ENCODE measurements at regions not wholly inside any gene's neighbourhood (a gene's known extent, or its start where the extent isn't known, plus 50 kb on each side); places are given as distances from the start of the nearest gene placed in this dataset.

- DNase-seq (ENCODE audit: low spot score): no peak
These were observed 87.9 kb upstream of the MAMDC2 start for GRCh38 chr9:69955536-69956355.

GRCh38 chr9:69961843-69962242, 81.8 kb upstream of the MAMDC2 start:
- no peak for DNase-seq (ENCODE audit: low spot score)

- DNase-seq (ENCODE audit: low spot score): no peak
These were observed 79.8 kb upstream of the MAMDC2 start for GRCh38 chr9:69963803-69964202.

DNA sequence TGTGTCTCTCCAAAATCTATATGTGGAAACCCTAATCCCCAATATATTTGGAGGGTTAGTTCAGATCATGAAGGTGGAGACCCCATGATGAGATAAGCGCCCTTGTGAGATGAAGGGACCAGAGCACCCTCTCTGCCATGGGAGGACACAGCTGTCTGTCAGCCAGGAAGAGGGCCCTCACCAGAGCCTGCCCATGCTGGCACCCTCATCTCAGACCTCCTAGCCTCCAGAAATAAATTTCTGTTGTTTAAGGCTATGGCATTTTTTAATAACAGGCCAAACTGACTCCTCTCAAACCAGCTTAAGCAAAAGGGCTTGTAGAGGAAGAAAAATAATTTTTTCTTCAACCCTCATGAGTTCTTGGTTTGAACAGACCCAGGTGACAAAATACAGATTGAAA, 79.2 kb upstream of the MAMDC2 start:
- no peak for DNase-seq (ENCODE audit: low spot score)

- DNase-seq (ENCODE audit: low spot score): no peak
These were observed 78.1 kb upstream of the MAMDC2 start for GRCh38 chr9:69965416-69966145.

DNA sequence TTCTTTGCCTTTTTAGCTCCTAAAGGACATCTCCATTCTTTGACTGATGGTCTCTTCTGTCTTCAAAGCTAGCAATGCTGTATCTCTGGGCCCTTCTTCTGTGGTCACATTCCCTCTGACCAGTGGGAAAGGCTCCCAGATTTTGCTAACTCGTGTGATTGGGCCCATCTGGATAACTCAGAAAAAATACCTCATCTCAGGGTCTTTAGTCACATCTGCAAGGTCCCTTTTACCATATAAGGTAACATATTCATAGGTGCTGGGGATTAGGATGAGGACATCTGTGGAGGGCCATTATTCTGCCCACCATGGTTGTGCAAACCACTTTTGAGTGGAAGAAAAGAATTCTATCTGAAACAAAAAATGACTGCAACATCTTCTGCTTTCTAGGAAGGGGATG, 76.3 kb upstream of the MAMDC2 start:
- DNase-seq (ENCODE audit: low spot score): no peak

DNA sequence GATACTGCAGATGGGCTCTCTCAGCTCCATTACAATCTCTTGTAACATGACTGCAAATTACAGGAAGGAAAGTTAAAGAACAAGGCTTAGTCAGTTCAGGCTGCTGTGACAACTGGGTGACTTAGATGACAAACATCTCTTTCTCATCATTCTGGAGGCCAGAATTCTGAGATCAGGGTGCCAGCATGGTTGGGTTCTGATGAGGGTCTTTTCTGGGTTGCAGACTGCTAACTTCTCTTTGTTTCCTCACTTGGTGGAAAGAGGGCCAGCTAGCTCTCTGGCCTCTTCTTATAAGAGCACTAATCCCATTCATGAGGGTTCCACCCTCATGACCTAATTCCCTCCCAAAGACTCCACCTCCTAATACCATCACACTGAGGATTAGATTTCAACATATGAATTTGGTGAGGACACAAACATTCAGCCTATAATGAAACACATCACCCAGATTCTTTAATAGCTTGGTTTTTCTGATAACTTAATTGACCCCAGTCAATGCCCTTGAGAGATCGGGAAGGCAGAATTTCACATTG, 73.6 kb upstream of the MAMDC2 start:
- no peak for DNase-seq (ENCODE audit: low spot score)

DNA sequence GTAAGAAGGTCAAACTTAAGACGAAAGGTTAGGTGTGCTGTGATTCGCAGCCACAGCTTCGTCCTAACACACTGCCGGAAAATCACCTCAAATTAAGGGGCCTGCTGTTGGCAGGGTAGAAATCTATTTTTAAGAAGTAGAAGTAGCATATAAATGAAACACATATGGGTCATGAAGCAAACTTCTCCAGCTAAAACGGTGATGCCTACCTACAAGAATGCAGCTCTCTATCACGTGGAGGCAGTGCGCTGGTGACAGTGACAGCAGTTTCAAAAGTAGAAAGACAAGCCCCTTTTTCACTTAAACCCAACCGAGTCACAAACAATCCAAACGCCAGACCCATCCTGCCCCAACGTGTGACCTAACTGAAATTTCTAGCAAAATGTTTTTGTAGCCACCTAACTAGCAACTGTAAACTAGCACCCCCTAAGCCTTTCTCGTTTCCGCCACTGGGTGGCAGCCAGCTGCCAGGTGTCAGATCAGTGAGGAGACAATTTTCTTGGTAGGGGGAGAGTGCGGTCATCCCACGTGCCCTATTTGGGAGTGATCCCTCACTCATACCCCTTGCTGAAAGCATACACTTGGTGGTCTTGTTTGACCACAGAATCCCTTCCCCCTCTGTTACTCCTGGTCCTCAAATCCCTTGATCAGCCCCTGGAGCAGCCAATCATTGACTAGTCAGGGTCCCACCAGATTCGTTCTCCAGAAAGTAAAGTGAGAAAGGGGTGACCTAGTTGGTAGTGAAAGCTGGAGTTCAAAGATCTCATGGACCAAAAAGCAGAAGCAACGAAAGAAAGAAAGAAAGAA, 71.8 kb upstream of the MAMDC2 start:
- DNase-seq (ENCODE audit: low spot score): peak; percentile 60

DNA sequence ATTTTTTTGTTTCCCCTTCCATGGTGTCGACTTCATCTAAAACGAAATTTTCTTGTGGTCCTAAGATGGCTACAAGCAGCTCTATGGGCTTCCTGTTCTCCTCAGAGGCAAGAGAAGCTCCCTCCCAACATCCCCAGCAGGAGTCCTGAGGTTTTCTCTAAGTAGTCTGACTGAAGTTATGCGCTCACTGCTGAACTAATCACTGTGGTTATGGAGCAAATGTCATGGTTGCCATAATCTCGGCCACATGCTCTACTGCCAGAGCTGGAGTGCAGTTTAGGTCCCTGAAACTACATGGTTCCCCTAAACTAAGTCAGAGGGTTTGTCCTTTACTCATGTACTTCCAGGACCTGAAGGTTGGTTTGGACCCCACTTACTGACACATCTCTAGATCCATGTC, 68.0 kb upstream of the MAMDC2 start:
- DNase-seq (ENCODE audit: low spot score): no peak

DNA sequence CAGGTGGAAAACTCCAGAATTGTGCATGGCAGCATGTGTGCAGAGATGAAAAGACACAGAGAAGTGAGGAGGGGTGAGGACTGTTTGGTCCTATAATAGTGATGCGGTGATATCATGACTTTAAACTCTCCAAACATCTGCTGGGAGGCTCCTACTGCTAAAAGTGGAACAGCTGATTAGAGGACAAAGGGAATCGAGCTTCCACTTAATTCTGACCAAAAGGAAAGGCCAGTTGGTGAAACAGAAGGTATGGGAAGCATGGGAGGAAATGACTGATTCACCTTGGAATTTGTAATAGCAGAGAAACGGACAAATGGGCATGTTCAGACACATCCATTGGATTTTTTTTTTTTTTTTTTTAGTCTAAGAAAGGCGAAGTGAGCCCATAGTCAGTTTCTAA, 67.5 kb upstream of the MAMDC2 start:
- DNase-seq (ENCODE audit: low spot score): peak; percentile 42

GRCh38 chr9:69980041-69980440, 63.6 kb upstream of the MAMDC2 start:
- no peak for DNase-seq (ENCODE audit: low spot score)

DNA sequence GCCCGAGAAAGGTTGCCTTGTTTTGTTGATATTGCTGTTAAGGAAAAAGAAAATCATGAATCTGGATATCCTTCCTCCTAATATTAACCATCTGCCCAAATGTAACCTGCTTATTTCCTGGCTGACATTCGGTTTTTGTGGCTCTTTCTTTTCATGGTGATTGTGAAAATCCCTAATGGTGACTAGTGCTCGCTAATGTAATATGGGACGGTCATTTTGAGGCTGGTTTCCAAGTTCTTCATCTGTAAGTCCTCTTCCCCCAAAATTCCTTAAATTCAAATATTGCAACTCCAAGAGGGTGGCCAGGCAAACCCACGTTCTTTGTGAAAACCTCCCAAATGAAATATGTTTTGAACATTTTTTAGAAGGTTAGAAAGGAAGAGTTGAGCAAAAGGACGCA, 63.1 kb upstream of the MAMDC2 start:
- no peak for DNase-seq (ENCODE audit: low spot score)

- DNase-seq (ENCODE audit: low spot score): no peak
These were observed 61.8 kb upstream of the MAMDC2 start for GRCh38 chr9:69981686-69982445.

DNA sequence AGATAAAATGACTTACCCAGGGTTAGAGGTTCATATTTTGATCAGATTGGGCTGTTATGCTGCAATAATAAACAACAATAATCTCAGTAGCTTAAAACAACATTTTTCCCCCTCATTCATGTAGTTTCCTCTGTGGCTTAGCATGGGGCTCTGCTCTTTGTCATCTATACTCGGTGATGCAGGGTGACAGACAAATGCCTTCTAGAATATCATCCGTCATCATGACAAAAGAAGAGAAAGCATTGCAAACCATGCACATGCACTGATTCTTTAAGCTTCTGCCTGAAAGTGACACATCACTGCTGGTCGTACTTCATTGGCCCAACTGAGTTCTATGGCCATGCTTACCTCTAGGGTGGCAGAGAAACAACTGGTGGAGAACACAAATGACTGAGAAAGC, 58.8 kb upstream of the MAMDC2 start:
- no peak for DNase-seq (ENCODE audit: low spot score)

DNA sequence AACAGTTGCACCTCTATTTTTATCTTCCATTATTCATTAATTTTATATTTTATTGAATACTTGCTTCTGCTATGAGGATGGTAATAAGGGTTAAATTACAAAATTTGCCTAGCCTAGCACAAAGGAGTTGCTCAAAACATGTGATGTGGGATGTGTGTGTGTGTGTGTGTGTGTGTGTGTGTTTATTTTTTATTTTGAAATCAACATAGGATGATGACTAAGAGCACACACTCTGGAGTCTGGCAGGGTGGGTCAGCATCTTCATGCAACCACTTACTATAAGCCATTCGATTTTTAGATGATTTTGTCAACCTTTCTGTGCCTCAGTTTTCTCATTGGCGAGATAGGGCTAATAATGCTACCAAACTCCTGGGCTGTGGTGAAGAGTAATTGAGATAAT, 57.7 kb upstream of the MAMDC2 start:
- no peak for DNase-seq (ENCODE audit: low spot score)

GRCh38 chr9:69986970-69987369, 56.7 kb upstream of the MAMDC2 start:
- DNase-seq (ENCODE audit: low spot score): no peak

GRCh38 chr9:69987457-69987856, 56.2 kb upstream of the MAMDC2 start:
- DNase-seq (ENCODE audit: low spot score): no peak

DNA sequence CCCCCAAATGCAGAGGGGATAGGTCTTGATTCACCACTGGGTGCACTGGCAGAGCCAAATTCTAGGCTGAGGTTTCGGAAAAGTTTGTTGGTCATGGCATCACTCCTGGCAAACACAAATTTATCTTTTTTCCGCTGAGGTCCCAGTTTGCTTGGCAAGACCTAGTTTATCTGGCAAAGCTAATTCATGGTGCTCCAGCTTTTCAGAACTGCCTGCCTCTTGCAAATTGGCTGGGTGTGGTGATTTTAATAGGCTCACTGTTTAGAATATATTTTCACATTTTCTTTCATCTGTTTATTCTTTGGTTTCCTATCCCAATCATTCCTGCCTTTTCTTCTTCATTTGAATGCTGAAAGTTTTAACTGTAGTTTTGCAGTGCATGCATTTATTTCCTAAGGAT, 50.5 kb upstream of the MAMDC2 start:
- no peak for DNase-seq (ENCODE audit: low spot score)
